ENCODE measurements at regions not wholly inside any gene's neighbourhood (a gene's known extent, or its start where the extent isn't known, plus 50 kb on each side); places are given as distances from the start of the nearest gene placed in this dataset.

DNA sequence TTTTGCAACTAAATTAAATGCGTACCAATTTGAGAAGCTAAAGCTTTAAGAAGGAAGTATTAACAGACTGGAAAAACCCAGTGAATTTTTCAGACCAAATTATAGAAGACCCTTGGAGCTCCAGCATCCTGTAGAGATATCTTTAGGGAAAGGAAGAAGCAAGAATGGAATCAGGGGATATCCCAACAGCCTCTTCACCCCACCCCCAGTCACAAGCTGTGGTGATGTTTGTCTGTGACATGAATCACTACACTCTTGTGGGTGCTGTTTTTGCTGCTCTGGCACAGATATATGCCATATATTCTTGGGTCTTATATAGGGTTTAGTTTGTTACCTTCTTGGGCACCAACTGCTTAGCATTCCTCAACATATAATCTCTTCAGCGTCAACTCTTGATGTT, 78.5 kb upstream of the BCL6 start:
- H3K4me3 ChIP-seq (ENCODE audit: low read depth in 2 of 2, low read length in 1 of 2), result no peak overlapping the region
- CTCF ChIA-PET, result no interaction called here
- H3K4me1 ChIP-seq (ENCODE audit: control insufficient read depth in 1 of 2, insufficient read depth in 2 of 2, low read depth in 1 of 2, low read length in 1 of 2), result no peaks in the 10 kb centered on the region
- H3K27ac ChIP-seq (ENCODE audit: low read depth in 2 of 2, low read length in 1 of 2), result no peak overlapping the region
- no peaks in the 10 kb centered on the region for H3K79me2 ChIP-seq (ENCODE audit: insufficient read depth)
- H3K36me3 ChIP-seq (replicated peaks in 1 of 2; ENCODE audit: control insufficient read depth in 1 of 2, insufficient read depth in 2 of 2, low read length in 1 of 2), result no peaks in the 10 kb centered on the region
- TF ChIP-seq, protein P1, sequence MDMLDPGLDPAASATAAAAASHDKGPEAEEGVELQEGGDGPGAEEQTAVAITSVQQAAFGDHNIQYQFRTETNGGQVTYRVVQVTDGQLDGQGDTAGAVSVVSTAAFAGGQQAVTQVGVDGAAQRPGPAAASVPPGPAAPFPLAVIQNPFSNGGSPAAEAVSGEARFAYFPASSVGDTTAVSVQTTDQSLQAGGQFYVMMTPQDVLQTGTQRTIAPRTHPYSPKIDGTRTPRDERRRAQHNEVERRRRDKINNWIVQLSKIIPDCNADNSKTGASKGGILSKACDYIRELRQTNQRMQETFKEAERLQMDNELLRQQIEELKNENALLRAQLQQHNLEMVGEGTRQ (IDR thresholded peaks at IDR 0.05; ENCODE audit: borderline replicate concordance, low read depth, low read length), result no peak
- TF ChIP-seq TAF1 (IDR thresholded peaks at IDR 0.05; ENCODE audit: borderline replicate concordance, low read depth, low read length), result no peak
- no peak for TF ChIP-seq ELF1 (IDR thresholded peaks at IDR 0.05)
- TF ChIP-seq FOSL2 (IDR thresholded peaks at IDR 0.05; ENCODE audit: borderline replicate concordance, low read depth), result no peak
- no peak for TF ChIP-seq MXI1 (IDR thresholded peaks at IDR 0.05; ENCODE audit: low read depth, low read length)
- TF ChIP-seq, protein P2, sequence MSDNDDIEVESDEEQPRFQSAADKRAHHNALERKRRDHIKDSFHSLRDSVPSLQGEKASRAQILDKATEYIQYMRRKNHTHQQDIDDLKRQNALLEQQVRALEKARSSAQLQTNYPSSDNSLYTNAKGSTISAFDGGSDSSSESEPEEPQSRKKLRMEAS (IDR thresholded peaks at IDR 0.05; ENCODE audit: low read depth), result no peak
- no peaks in the 10 kb centered on the region for H3F3A ChIP-seq (replicated peaks; ENCODE audit: insufficient read depth)
- no peaks in the 10 kb centered on the region for H3K27me3 ChIP-seq (ENCODE audit: insufficient read depth)
- H3K9me3 ChIP-seq, result no peaks in the 10 kb centered on the region
- WGBS (ENCODE audit: low lambda C conversion rate), result 51% methylated on average over 2 of the region's 2 CpGs
- no peak overlapping the region for H3K9ac ChIP-seq
- no peaks in the 10 kb centered on the region for H4K20me1 ChIP-seq (ENCODE audit: insufficient read depth)
- no peak overlapping the region for H3K4me2 ChIP-seq
- H3K9me2 ChIP-seq, result no peaks in the 10 kb centered on the region
- POLR2A ChIA-PET, result no interaction called here
- DNase-seq, result no peak
- no peak overlapping the region for H2AFZ ChIP-seq (ENCODE audit: low read depth)

DNA sequence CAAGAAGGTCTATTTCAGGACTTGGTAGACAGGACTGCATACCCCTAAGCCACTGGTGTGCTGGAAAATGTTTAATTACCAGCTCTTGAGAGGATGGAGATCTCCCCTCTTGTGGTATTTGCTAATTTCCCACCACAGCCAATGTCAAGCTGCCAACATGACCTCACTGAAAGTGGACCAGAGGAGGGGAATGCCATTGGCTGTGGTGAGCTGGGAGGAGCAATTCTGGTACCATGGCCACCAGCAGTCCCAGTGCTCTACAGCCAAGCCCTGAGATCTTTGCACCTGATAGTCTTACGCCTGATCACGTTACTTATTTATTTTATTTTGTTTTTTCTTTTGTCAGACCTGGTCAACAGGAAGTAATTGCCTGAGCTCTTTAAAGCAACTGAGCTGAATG, 82.5 kb upstream of the BCL6 start:
- H3F3A ChIP-seq (replicated peaks; ENCODE audit: insufficient read depth), result no peaks in the 10 kb centered on the region
- no peak overlapping the region for H3K4me2 ChIP-seq
- H3K4me3 ChIP-seq (ENCODE audit: low read depth in 2 of 2, low read length in 1 of 2), result no peak overlapping the region
- 73% methylated on average over 2 of the region's 2 CpGs for WGBS (ENCODE audit: low lambda C conversion rate)
- H3K27ac ChIP-seq (ENCODE audit: low read depth in 2 of 2, low read length in 1 of 2), result no peak overlapping the region
- H3K36me3 ChIP-seq (replicated peaks in 1 of 2; ENCODE audit: control insufficient read depth in 1 of 2, insufficient read depth in 2 of 2, low read length in 1 of 2), result no peaks in the 10 kb centered on the region
- POLR2A ChIA-PET, result no interaction called here
- H3K9ac ChIP-seq, result no peak overlapping the region
- no peak for DNase-seq
- H3K4me1 ChIP-seq (ENCODE audit: control insufficient read depth in 1 of 2, insufficient read depth in 2 of 2, low read depth in 1 of 2, low read length in 1 of 2), result no peaks in the 10 kb centered on the region
- H3K27me3 ChIP-seq (ENCODE audit: insufficient read depth), result no peaks in the 10 kb centered on the region
- H3K9me3 ChIP-seq, result no peaks in the 10 kb centered on the region
- no peak overlapping the region for H2AFZ ChIP-seq (ENCODE audit: low read depth)
- H4K20me1 ChIP-seq (ENCODE audit: insufficient read depth), result no peaks in the 10 kb centered on the region
- TF ChIP-seq, protein P3, sequence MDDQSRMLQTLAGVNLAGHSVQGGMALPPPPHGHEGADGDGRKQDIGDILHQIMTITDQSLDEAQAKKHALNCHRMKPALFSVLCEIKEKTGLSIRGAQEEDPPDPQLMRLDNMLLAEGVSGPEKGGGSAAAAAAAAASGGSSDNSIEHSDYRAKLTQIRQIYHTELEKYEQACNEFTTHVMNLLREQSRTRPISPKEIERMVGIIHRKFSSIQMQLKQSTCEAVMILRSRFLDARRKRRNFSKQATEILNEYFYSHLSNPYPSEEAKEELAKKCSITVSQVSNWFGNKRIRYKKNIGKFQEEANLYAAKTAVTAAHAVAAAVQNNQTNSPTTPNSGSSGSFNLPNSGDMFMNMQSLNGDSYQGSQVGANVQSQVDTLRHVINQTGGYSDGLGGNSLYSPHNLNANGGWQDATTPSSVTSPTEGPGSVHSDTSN (IDR thresholded peaks at IDR 0.05), result no peak
- no peaks in the 10 kb centered on the region for H3K9me2 ChIP-seq
- CTCF ChIA-PET, result interaction anchor here (0.8 kb wide), 1 partner anchor 25 kb away, joined by 3 read pairs; no protein-coding TSS in a partner anchor
- no peaks in the 10 kb centered on the region for H3K79me2 ChIP-seq (ENCODE audit: insufficient read depth)

DNA sequence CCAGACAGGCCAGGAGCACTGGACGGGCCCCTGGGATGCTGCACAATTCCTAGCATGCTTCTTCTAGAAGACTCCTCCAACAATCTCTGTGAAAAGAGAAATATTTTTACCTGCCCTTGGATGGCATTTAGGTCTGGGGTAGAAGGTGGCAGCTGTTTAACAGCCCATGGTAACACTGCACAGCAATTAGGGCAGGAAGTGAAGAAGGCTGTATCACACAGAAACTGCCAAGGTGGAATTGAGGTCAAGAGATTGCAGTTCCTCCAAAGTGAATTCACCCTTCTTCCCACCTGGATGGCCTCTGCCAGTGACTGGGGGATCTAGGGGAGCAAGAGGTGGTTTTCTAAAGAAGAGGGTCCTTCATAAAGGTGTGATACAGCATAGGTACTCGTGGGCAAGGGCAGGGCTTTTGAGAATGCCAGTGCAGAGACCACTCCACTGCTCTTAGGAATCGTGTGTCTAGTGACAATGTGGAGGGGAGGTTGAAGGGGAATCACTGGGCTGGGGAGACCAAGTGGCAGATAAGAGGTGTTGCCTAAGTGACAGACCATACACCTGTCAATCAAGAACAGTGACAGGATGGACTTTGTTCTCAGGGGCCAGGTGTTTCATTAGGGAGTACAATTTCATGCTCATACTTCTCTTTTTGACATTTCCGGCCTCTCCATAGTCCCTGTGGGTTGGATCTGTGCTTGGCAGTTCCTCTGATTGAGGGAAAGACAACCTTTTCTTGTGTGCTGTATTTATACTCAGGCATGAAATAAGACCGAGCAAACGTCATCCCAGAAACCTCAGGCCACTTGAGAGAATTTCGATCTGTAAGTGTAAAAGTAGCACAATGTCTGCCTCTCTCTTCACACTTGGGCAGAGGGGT, 83.5 kb upstream of the BCL6 start:
- Histone ChIP-seq H3K9me3 (no peaks in the 10 kb centered on the region), H3K4me3 (ENCODE audit: low read depth in 2 of 2, low read length in 1 of 2) (no peak overlapping the region), H3K27ac (ENCODE audit: low read depth in 2 of 2, low read length in 1 of 2) (no peak overlapping the region), H3K9me2 (no peaks in the 10 kb centered on the region), H2AFZ (ENCODE audit: low read depth) (no peak overlapping the region), H3K27me3 (ENCODE audit: insufficient read depth) (no peaks in the 10 kb centered on the region), H3K4me2 (no peak overlapping the region), H3K4me1 (ENCODE audit: control insufficient read depth in 1 of 2, insufficient read depth in 2 of 2, low read depth in 1 of 2, low read length in 1 of 2) (no peaks in the 10 kb centered on the region), H3K9ac (no peak overlapping the region), H3K36me3 (replicated peaks in 1 of 2; ENCODE audit: control insufficient read depth in 1 of 2, insufficient read depth in 2 of 2, low read length in 1 of 2) (no peaks in the 10 kb centered on the region), H3F3A (replicated peaks; ENCODE audit: insufficient read depth) (no peaks in the 10 kb centered on the region), H3K79me2 (ENCODE audit: insufficient read depth) (no peaks in the 10 kb centered on the region), H4K20me1 (ENCODE audit: insufficient read depth) (no peaks in the 10 kb centered on the region)
- no peak for DNase-seq
- CTCF ChIA-PET, result interaction anchor here (0.6 to 0.8 kb wide), 2 partner anchors 26 to 1504 kb away, joined by 3 read pairs; no protein-coding TSS in a partner anchor
- POLR2A ChIA-PET, result no interaction called here
- 42% methylated on average over 7 of the region's 7 CpGs for WGBS (ENCODE audit: low lambda C conversion rate)
- TF ChIP-seq RXRA (IDR thresholded peaks at IDR 0.05; ENCODE audit: borderline replicate concordance, low read depth) (no peak), POLR2AphosphoS5 (IDR thresholded peaks at IDR 0.05; ENCODE audit: low read depth, low read length) (no peak), TEAD4 (IDR thresholded peaks at IDR 0.05; ENCODE audit: borderline replicate concordance, insufficient read depth) (no peak), SIN3A (IDR thresholded peaks at IDR 0.05; ENCODE audit: borderline replicate concordance, low read depth, low read length) (no peak), FOXJ3 (CRISPR knock-in tag; IDR thresholded peaks at IDR 0.05) (no peak), NFIC (IDR thresholded peaks at IDR 0.05; ENCODE audit: borderline replicate concordance) (no peak), FOXM1 (IDR thresholded peaks at IDR 0.05; ENCODE audit: low read depth) (no peak), EZH2phosphoT487 (IDR thresholded peaks at IDR 0.05; ENCODE audit: borderline replicate concordance, low read depth) (no peak), ELF1 (IDR thresholded peaks at IDR 0.05) (no peak)
- TF ChIP-seq, protein P4, sequence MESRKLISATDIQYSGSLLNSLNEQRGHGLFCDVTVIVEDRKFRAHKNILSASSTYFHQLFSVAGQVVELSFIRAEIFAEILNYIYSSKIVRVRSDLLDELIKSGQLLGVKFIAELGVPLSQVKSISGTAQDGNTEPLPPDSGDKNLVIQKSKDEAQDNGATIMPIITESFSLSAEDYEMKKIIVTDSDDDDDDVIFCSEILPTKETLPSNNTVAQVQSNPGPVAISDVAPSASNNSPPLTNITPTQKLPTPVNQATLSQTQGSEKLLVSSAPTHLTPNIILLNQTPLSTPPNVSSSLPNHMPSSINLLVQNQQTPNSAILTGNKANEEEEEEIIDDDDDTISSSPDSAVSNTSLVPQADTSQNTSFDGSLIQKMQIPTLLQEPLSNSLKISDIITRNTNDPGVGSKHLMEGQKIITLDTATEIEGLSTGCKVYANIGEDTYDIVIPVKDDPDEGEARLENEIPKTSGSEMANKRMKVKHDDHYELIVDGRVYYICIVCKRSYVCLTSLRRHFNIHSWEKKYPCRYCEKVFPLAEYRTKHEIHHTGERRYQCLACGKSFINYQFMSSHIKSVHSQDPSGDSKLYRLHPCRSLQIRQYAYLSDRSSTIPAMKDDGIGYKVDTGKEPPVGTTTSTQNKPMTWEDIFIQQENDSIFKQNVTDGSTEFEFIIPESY (IDR thresholded peaks at IDR 0.05; ENCODE audit: borderline replicate concordance, low read depth), result no peak

Measured in SK-N-SH (cell line).